OCI-LY1 (cell line): ENCODE measurements at regions not wholly inside any gene's neighbourhood (a gene's known extent, or its start where the extent isn't known, plus 50 kb on each side); places are given as distances from the start of the nearest gene placed in this dataset.
A peak's percentile ranks its signal among the peaks of the same experiment; 100 is the strongest.

ENCODE experiments used
- H2AFZ ChIP-seq: fragments of 200-600 bp; sonication (generic), shearing (Covaris generic); 2 replicates; pipeline ENCODE4 v1.6.0; 2014; ENCODE audit warnings: antibody characterized with exemption, mild to moderate bottlenecking, low read length
- H3F3A ChIP-seq: fragments of 200-600 bp; sonication (generic), shearing (Covaris generic); 2 replicates; pipeline ENCODE4 v1.6.0; 2014; ENCODE audit warnings: mild to moderate bottlenecking, antibody characterized with exemption, low read length, moderate library complexity; ENCODE audit not compliant: insufficient read depth
- H3K27ac ChIP-seq: fragments of 200-600 bp; sonication (generic); 2 replicates; pipeline ENCODE4 v1.5.1; 2014; ENCODE audit warnings: low read length, mixed run types, mild to moderate bottlenecking, low read depth; ENCODE audit not compliant: poor library complexity, severe bottlenecking
- H3K27me3 ChIP-seq: fragments of 200-600 bp; sonication (generic); 2 replicates; pipeline ENCODE4 v1.6.0; 2014; ENCODE audit warnings: antibody characterized with exemption, mild to moderate bottlenecking, low read length, moderate library complexity; ENCODE audit not compliant: insufficient read depth
- H3K36me3 ChIP-seq: fragments of 200-600 bp; sonication (generic); 2 replicates; pipeline ENCODE4 v1.6.1; 2014; ENCODE audit warnings: mild to moderate bottlenecking, antibody characterized with exemption, low read length, moderate library complexity, mixed read lengths; ENCODE audit not compliant: insufficient read depth
- H3K4me1 ChIP-seq: fragments of 200-600 bp; sonication (generic); 2 replicates; pipeline ENCODE4 v1.5.1; 2014; ENCODE audit warnings: mild to moderate bottlenecking, low read length, moderate library complexity; ENCODE audit not compliant: insufficient read depth, severe bottlenecking
- H3K4me2 ChIP-seq: fragments of 200-600 bp; sonication (generic), shearing (Covaris generic); 2 replicates; pipeline ENCODE4 v1.6.1; 2014; ENCODE audit warnings: low read length
- H3K4me3 ChIP-seq: fragments of 200-600 bp; sonication (generic); 2 replicates; pipeline ENCODE4 v1.5.1; 2014; ENCODE audit warnings: low read length, low read depth, mild to moderate bottlenecking, mixed read lengths; ENCODE audit not compliant: poor library complexity, severe bottlenecking
- H3K79me2 ChIP-seq: fragments of 200-600 bp; shearing (Covaris generic); 2 replicates; pipeline ENCODE4 v1.6.1; 2016; ENCODE audit warnings: mixed run types, low read length, mixed read lengths; ENCODE audit not compliant: insufficient read depth
- H3K9ac ChIP-seq: fragments of 200-600 bp; sonication (generic), shearing (Covaris generic); 2 replicates; pipeline ENCODE4 v1.6.1; 2014; ENCODE audit warnings: mild to moderate bottlenecking, low read length, mixed read lengths
- H3K9me2 ChIP-seq: fragments of 200-600 bp; sonication (generic), shearing (Covaris generic); 2 replicates; pipeline ENCODE4 v1.6.1; 2014; ENCODE audit warnings: low read depth, mild to moderate bottlenecking, low read length, mixed read lengths
- H3K9me3 ChIP-seq: fragments of 200-600 bp; shearing (Covaris generic); 2 replicates; pipeline ENCODE4 v1.6.1; 2014; ENCODE audit warnings: low read length, mixed read lengths
- H4K20me1 ChIP-seq: fragments of 200-600 bp; sonication (generic), shearing (Covaris generic); 2 replicates; pipeline ENCODE4 v1.6.0; 2016; ENCODE audit warnings: mild to moderate bottlenecking, low read length; ENCODE audit not compliant: insufficient read depth
- EZH2 ChIP-seq: fragments of 200-600 bp; sonication (generic), shearing (Covaris generic); IDR thresholded peaks from 2 replicates; pipeline ENCODE4 v1.8.0; 2017; ENCODE audit warnings: borderline replicate concordance, mixed run types, mild to moderate bottlenecking, antibody characterized with exemption, low read length, moderate library complexity, mixed read lengths
- TF ChIP-seq, protein P1 (sequence below): fragments of 200-600 bp; sonication (generic), shearing (Covaris generic); IDR thresholded peaks from 2 replicates; pipeline ENCODE4 v1.5.1; 2017; ENCODE audit warnings: mild to moderate bottlenecking, antibody characterized with exemption, low read length, moderate library complexity, mixed read lengths

DNA sequence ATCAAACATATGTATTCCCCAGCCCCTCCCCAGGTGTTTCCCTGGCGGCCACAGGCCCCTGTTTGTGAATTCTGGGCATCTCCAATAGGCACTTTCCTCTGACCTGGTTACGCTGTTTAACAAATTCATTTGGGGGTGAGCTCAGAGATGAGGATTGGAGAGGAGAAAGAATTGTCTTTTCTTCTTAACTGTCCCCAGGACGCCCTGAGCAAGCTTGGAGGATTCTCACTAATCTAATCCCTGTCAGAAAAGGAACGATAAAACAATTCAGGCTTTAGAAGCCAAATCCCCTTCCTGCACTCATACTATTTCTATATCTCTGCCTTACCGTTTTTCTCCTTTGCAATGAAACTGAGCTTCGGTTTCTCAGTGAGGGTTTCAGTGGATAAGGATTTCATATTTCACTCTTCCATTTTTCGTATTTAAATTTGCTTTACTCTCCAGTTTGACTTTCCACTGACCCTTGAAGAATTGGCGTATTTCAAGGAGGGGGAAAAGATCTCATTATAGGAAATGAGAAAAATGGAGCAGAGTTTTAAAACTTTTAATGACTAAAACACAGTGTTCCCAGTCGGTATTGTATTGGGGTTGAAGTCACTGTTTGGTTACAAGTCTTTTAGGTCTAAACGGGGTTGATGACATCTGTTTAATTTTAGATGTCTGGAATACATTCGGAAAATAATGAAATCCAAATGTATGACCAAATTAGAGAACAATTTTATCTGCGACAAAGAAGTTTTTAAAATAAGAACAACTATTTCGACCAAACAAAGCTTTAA, 180.1 kb downstream of the MACROH2A1 start:
- Histone ChIP-seq H3K9me3 (no peaks in the 10 kb centered on the region), H3K9me2 (no peaks in the 10 kb centered on the region), H3K4me2 (no peak overlapping the region), H3K4me1 (no peaks in the 10 kb centered on the region), H3K4me3 (no peak overlapping the region), H3K9ac (no peak overlapping the region), H4K20me1 (no peaks in the 10 kb centered on the region), H3K27ac (no peak overlapping the region), H3K36me3 (no peaks in the 10 kb centered on the region), H3K79me2 (no peaks in the 10 kb centered on the region), H3F3A (no peaks in the 10 kb centered on the region), H2AFZ (no peak overlapping the region), H3K27me3 (no peaks in the 10 kb centered on the region)
- TF ChIP-seq, protein P1, sequence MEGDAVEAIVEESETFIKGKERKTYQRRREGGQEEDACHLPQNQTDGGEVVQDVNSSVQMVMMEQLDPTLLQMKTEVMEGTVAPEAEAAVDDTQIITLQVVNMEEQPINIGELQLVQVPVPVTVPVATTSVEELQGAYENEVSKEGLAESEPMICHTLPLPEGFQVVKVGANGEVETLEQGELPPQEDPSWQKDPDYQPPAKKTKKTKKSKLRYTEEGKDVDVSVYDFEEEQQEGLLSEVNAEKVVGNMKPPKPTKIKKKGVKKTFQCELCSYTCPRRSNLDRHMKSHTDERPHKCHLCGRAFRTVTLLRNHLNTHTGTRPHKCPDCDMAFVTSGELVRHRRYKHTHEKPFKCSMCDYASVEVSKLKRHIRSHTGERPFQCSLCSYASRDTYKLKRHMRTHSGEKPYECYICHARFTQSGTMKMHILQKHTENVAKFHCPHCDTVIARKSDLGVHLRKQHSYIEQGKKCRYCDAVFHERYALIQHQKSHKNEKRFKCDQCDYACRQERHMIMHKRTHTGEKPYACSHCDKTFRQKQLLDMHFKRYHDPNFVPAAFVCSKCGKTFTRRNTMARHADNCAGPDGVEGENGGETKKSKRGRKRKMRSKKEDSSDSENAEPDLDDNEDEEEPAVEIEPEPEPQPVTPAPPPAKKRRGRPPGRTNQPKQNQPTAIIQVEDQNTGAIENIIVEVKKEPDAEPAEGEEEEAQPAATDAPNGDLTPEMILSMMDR, result no peak
- no peak for TF ChIP-seq EZH2

DNA sequence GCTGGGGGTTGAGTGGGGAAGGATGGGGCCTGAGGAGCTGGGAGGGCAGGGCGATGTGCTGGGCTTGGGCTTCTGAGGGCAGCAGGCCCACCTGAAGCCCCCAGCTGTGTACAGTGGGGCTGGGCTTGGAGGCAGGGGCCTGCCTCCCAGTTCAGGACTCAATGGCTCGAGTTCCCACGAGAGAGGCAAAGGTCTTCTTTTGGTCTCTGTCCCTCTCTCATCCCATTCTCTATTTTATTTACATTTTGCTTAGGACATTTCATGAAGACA, 180.6 kb downstream of the MACROH2A1 start:
- Histone ChIP-seq H3K79me2 (no peaks in the 10 kb centered on the region), H3K9me3 (no peaks in the 10 kb centered on the region), H3K27me3 (no peaks in the 10 kb centered on the region), H3F3A (no peaks in the 10 kb centered on the region), H3K27ac (no peak overlapping the region), H2AFZ (no peak overlapping the region), H3K4me1 (no peaks in the 10 kb centered on the region), H4K20me1 (no peaks in the 10 kb centered on the region), H3K4me2 (no peak overlapping the region), H3K4me3 (no peak overlapping the region), H3K9ac (no peak overlapping the region), H3K36me3 (no peaks in the 10 kb centered on the region), H3K9me2 (no peaks in the 10 kb centered on the region)
- TF ChIP-seq, protein P1, result no peak
- no peak for TF ChIP-seq EZH2

DNA sequence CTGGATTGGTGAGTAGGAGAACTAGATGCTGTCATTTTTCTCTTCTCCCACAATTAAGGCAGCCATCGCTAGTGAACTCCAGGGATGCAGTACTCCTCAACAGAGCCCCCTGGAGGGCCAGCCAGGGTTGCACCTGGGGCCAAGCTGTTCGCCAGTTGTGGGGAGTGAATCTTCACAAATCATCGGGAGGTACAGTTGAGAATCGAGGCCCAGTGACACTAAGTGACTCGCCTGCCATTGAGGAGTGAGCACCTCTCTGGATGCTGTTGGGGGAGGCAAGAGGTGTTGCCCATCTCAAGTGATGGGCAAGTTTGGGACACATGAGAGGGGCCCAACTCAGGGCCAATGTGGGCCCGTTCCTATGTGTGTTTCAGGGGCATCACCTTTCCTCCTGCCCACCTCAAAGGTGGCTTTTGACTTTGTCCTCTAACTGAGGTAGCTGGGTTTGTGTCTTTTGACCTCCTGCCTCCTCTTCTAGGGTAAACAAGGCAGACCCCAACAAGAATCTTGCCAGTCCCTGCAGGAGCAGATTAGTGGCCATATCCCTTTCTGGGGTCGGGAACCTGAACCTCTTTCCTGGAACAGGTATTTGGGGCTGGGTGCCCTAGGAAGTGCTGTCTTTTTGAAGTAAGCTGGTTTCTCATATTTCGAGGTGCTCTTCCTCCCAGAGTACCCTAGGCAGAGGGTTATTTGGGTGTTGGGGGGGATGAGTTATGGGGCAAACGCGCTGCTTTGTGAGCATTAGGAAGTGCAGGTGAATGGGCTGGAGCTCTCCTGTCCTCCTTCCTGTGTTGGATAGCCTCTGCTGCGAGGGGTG, 181.2 kb downstream of the MACROH2A1 start:
- Histone ChIP-seq H3K27ac (no peak overlapping the region), H3K79me2 (no peaks in the 10 kb centered on the region), H3K9me2 (no peaks in the 10 kb centered on the region), H3K4me2 (no peak overlapping the region), H3K4me1 (no peaks in the 10 kb centered on the region), H3K9ac (no peak overlapping the region), H3K4me3 (no peak overlapping the region), H3F3A (no peaks in the 10 kb centered on the region), H2AFZ (no peak overlapping the region), H4K20me1 (no peaks in the 10 kb centered on the region), H3K36me3 (no peaks in the 10 kb centered on the region), H3K27me3 (no peaks in the 10 kb centered on the region), H3K9me3 (no peaks in the 10 kb centered on the region)
- no peak for TF ChIP-seq EZH2
- TF ChIP-seq, protein P1, result peak; percentile 37
